ENCODE measurements at regions not wholly inside any gene's neighbourhood (a gene's known extent, or its start where the extent isn't known, plus 50 kb on each side); places are given as distances from the start of the nearest gene placed in this dataset.
"Not testable (repeated sequence)": the region's sequence is repeated elsewhere in the genome, so short reads cannot be mapped to it uniquely, and the experiment has no call there.

GRCh38 chr5:152136321-152136720 lies 211.7 kb upstream of the GLRA1 start:
- H3K27me3 ChIP-seq (ENCODE audit: control insufficient read depth, insufficient read depth, low read length), result no peaks in the 10 kb centered on the region
- no peaks in the 10 kb centered on the region for H3K36me3 ChIP-seq (replicated peaks; ENCODE audit: control insufficient read depth, insufficient read depth, low read length)
- DNase-seq, result no peak
- H3K4me3 ChIP-seq (ENCODE audit: insufficient read depth, low read depth, low read length), result no peak overlapping the region

GRCh38 chr5:152135827-152136226 lies 211.2 kb upstream of the GLRA1 start:
- no peaks in the 10 kb centered on the region for H3K36me3 ChIP-seq (replicated peaks; ENCODE audit: control insufficient read depth, insufficient read depth, low read length)
- no peak overlapping the region for H3K4me3 ChIP-seq (ENCODE audit: insufficient read depth, low read depth, low read length)
- no peaks in the 10 kb centered on the region for H3K27me3 ChIP-seq (ENCODE audit: control insufficient read depth, insufficient read depth, low read length)
- no peak for DNase-seq

GRCh38 chr5:152125661-152126205 lies 201.1 kb upstream of the GLRA1 start:
- no peaks in the 10 kb centered on the region for H3K27me3 ChIP-seq (ENCODE audit: control insufficient read depth, insufficient read depth, low read length)
- DNase-seq, result peak; percentile 26
- no peaks in the 10 kb centered on the region for H3K36me3 ChIP-seq (replicated peaks; ENCODE audit: control insufficient read depth, insufficient read depth, low read length)
- H3K4me3 ChIP-seq (ENCODE audit: insufficient read depth, low read depth, low read length), result no peak overlapping the region

- H3K27me3 ChIP-seq (ENCODE audit: control insufficient read depth, insufficient read depth, low read length), result no peaks in the 10 kb centered on the region
- H3K4me3 ChIP-seq (ENCODE audit: insufficient read depth, low read depth, low read length), result no peak overlapping the region
- H3K36me3 ChIP-seq (replicated peaks; ENCODE audit: control insufficient read depth, insufficient read depth, low read length), result no peaks in the 10 kb centered on the region
- DNase-seq, result peak; percentile 20
Measured at GRCh38 chr5:152124409-152125041, 199.9 kb upstream of the GLRA1 start.

GRCh38 chr5:152118676-152119470 lies 194.2 kb upstream of the GLRA1 start:
- DNase-seq, result no peak
- Histone ChIP-seq H3K36me3 (replicated peaks; ENCODE audit: control insufficient read depth, insufficient read depth, low read length) (no peaks in the 10 kb centered on the region), H3K4me3 (ENCODE audit: insufficient read depth, low read depth, low read length) (no peak overlapping the region), H3K27me3 (ENCODE audit: control insufficient read depth, insufficient read depth, low read length) (no peaks in the 10 kb centered on the region)

GRCh38 chr5:152116934-152117333 lies 192.3 kb upstream of the GLRA1 start:
- DNase-seq, result no peak
- Histone ChIP-seq H3K27me3 (ENCODE audit: control insufficient read depth, insufficient read depth, low read length) (no peaks in the 10 kb centered on the region), H3K36me3 (replicated peaks; ENCODE audit: control insufficient read depth, insufficient read depth, low read length) (no peaks in the 10 kb centered on the region), H3K4me3 (ENCODE audit: insufficient read depth, low read depth, low read length) (no peak overlapping the region)

- Histone ChIP-seq H3K4me3 (ENCODE audit: insufficient read depth, low read depth, low read length) (no peak overlapping the region), H3K36me3 (replicated peaks; ENCODE audit: control insufficient read depth, insufficient read depth, low read length) (no peaks in the 10 kb centered on the region), H3K27me3 (ENCODE audit: control insufficient read depth, insufficient read depth, low read length) (no peaks in the 10 kb centered on the region)
- no peak for DNase-seq
Measured at GRCh38 chr5:152113401-152113800, 188.8 kb upstream of the GLRA1 start.

- H3K27me3 ChIP-seq (ENCODE audit: control insufficient read depth, insufficient read depth, low read length), result no peaks in the 10 kb centered on the region
- no peak overlapping the region for H3K4me3 ChIP-seq (ENCODE audit: insufficient read depth, low read depth, low read length)
- H3K36me3 ChIP-seq (replicated peaks; ENCODE audit: control insufficient read depth, insufficient read depth, low read length), result no peaks in the 10 kb centered on the region
- DNase-seq, result no peak
Measured at GRCh38 chr5:152107220-152107619, 182.6 kb upstream of the GLRA1 start.

GRCh38 chr5:152106571-152106970 lies 181.9 kb upstream of the GLRA1 start:
- Histone ChIP-seq H3K4me3 (ENCODE audit: insufficient read depth, low read depth, low read length) (no peak overlapping the region), H3K36me3 (replicated peaks; ENCODE audit: control insufficient read depth, insufficient read depth, low read length) (no peaks in the 10 kb centered on the region), H3K27me3 (ENCODE audit: control insufficient read depth, insufficient read depth, low read length) (no peaks in the 10 kb centered on the region)
- no peak for DNase-seq

- no peaks in the 10 kb centered on the region for H3K36me3 ChIP-seq (replicated peaks; ENCODE audit: control insufficient read depth, insufficient read depth, low read length)
- no peaks in the 10 kb centered on the region for H3K27me3 ChIP-seq (ENCODE audit: control insufficient read depth, insufficient read depth, low read length)
- no peak for DNase-seq
- H3K4me3 ChIP-seq (ENCODE audit: insufficient read depth, low read depth, low read length), result no peak overlapping the region
Measured at GRCh38 chr5:152105085-152105484, 180.4 kb upstream of the GLRA1 start.

- Histone ChIP-seq H3K4me3 (ENCODE audit: insufficient read depth, low read depth, low read length) (no peak overlapping the region), H3K27me3 (ENCODE audit: control insufficient read depth, insufficient read depth, low read length) (no peaks in the 10 kb centered on the region), H3K36me3 (replicated peaks; ENCODE audit: control insufficient read depth, insufficient read depth, low read length) (no peaks in the 10 kb centered on the region)
- no peak for DNase-seq
Measured at GRCh38 chr5:152104211-152104610, 179.6 kb upstream of the GLRA1 start.

- H3K27me3 ChIP-seq (ENCODE audit: control insufficient read depth, insufficient read depth, low read length); H3K4me3 ChIP-seq (ENCODE audit: insufficient read depth, low read depth, low read length); DNase-seq: not testable (repeated sequence)
Measured at GRCh38 chr5:152102908-152103307, 178.3 kb upstream of the GLRA1 start.

GRCh38 chr5:152102057-152102456 lies 177.4 kb upstream of the GLRA1 start:
- no peak for DNase-seq
- H3K4me3 ChIP-seq (ENCODE audit: insufficient read depth, low read depth, low read length), result no peak overlapping the region
- no peaks in the 10 kb centered on the region for H3K27me3 ChIP-seq (ENCODE audit: control insufficient read depth, insufficient read depth, low read length)
- no peaks in the 10 kb centered on the region for H3K36me3 ChIP-seq (replicated peaks; ENCODE audit: control insufficient read depth, insufficient read depth, low read length)

More at GRCh38 chr5:152102908-152103307, 178.3 kb upstream of the GLRA1 start:
- not testable (repeated sequence) for H3K36me3 ChIP-seq (replicated peaks; ENCODE audit: control insufficient read depth, insufficient read depth, low read length)

- no peak overlapping the region for H3K4me3 ChIP-seq (ENCODE audit: insufficient read depth, low read depth, low read length)
- no peaks in the 10 kb centered on the region for H3K36me3 ChIP-seq (replicated peaks; ENCODE audit: control insufficient read depth, insufficient read depth, low read length)
- H3K27me3 ChIP-seq (ENCODE audit: control insufficient read depth, insufficient read depth, low read length), result no peaks in the 10 kb centered on the region
- no peak for DNase-seq
Measured at GRCh38 chr5:152100462-152100861, 175.8 kb upstream of the GLRA1 start.

- H3K4me3 ChIP-seq (ENCODE audit: insufficient read depth, low read depth, low read length), result no peak overlapping the region
- peak; percentile 38 for DNase-seq
- H3K36me3 ChIP-seq (replicated peaks; ENCODE audit: control insufficient read depth, insufficient read depth, low read length), result no peaks in the 10 kb centered on the region
- H3K27me3 ChIP-seq (ENCODE audit: control insufficient read depth, insufficient read depth, low read length), result no peaks in the 10 kb centered on the region; the same call in 1 of the 2 replicates
Measured at GRCh38 chr5:152097128-152097527, 172.5 kb upstream of the GLRA1 start.

All from H7 (cell line).